ENCODE measurements at regions not wholly inside any gene's neighbourhood (a gene's known extent, or its start where the extent isn't known, plus 50 kb on each side); places are given as distances from the start of the nearest gene placed in this dataset.

- Histone ChIP-seq H3K27me3 (ENCODE audit: control insufficient read depth, low read length) (no peaks in the 10 kb centered on the region), H3K79me2 (ENCODE audit: control insufficient read depth, low read length) (no peaks in the 10 kb centered on the region), H3K9me3 (ENCODE audit: control insufficient read depth, insufficient read depth, low read length) (no peaks in the 10 kb centered on the region), H4K20me1 (ENCODE audit: control insufficient read depth, insufficient read depth, low read depth, low read length) (no peaks in the 10 kb centered on the region), H3K9me2 (replicated peaks; ENCODE audit: control insufficient read depth, low read length) (no peaks in the 10 kb centered on the region), H3F3A (ENCODE audit: control insufficient read depth, insufficient read depth) (no peaks in the 10 kb centered on the region), H3K27ac (ENCODE audit: low read depth, low read length) (no peak overlapping the region), H3K4me3 (ENCODE audit: low read length) (no peak overlapping the region), H3K36me3 (ENCODE audit: control insufficient read depth, low read length) (no peaks in the 10 kb centered on the region), H3K4me2 (ENCODE audit: low read length) (no peak overlapping the region), H3K4me1 (ENCODE audit: control insufficient read depth, low read length) (no peaks in the 10 kb centered on the region)
- TF ChIP-seq EZH2phosphoT487 (IDR thresholded peaks at IDR 0.05; ENCODE audit: borderline replicate concordance, low read length) (no peak), CTCF (IDR thresholded peaks at IDR 0.05; ENCODE audit: low read depth, low read length, poor library complexity, severe bottlenecking) (no peak)
These were observed 536.2 kb downstream of the MID1IP1 start for GRCh38 chrX:39337451-39337850.

DNA sequence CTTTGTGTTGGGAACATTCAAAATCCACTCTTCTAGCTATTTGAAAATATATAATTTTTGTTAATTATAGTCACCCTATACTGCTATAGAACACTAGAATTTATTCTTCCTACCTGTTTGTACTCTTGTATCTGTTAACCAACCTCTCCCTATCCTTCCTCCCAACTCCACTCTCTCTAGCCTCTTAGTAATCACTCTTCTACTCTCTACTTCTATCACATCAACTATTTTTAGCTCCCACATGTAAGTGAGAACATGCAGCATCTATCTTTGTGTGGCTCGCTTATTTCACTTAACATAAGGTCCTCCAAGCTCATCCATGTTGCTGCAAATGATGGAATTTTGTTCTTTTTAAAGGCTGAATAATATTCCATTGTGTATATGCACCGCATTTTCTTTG lies 537.3 kb downstream of the MID1IP1 start:
- H3K9me3 ChIP-seq (ENCODE audit: control insufficient read depth, insufficient read depth, low read length) = no peaks in the 10 kb centered on the region
- no peak overlapping the region for H3K4me3 ChIP-seq (ENCODE audit: low read length)
- no peaks in the 10 kb centered on the region for H3K27me3 ChIP-seq (ENCODE audit: control insufficient read depth, low read length)
- H3F3A ChIP-seq (ENCODE audit: control insufficient read depth, insufficient read depth) = no peaks in the 10 kb centered on the region
- no peaks in the 10 kb centered on the region for H3K4me1 ChIP-seq (ENCODE audit: control insufficient read depth, low read length)
- H4K20me1 ChIP-seq (ENCODE audit: control insufficient read depth, insufficient read depth, low read depth, low read length) = no peaks in the 10 kb centered on the region
- TF ChIP-seq EZH2phosphoT487 (IDR thresholded peaks at IDR 0.05; ENCODE audit: borderline replicate concordance, low read length) (no peak), CTCF (IDR thresholded peaks at IDR 0.05; ENCODE audit: low read depth, low read length, poor library complexity, severe bottlenecking) (no peak)
- no peak overlapping the region for H3K27ac ChIP-seq (ENCODE audit: low read depth, low read length)
- no peaks in the 10 kb centered on the region for H3K36me3 ChIP-seq (ENCODE audit: control insufficient read depth, low read length)
- H3K4me2 ChIP-seq (ENCODE audit: low read length) = no peak overlapping the region
- no peaks in the 10 kb centered on the region for H3K9me2 ChIP-seq (replicated peaks; ENCODE audit: control insufficient read depth, low read length)
- no peaks in the 10 kb centered on the region for H3K79me2 ChIP-seq (ENCODE audit: control insufficient read depth, low read length)

GRCh38 chrX:39356119-39356807 lies 555.0 kb downstream of the MID1IP1 start:
- H3K27ac ChIP-seq (ENCODE audit: low read depth, low read length) = no peak overlapping the region
- H3K79me2 ChIP-seq (ENCODE audit: control insufficient read depth, low read length) = no peaks in the 10 kb centered on the region
- no peaks in the 10 kb centered on the region for H3K9me3 ChIP-seq (ENCODE audit: control insufficient read depth, insufficient read depth, low read length)
- H3K4me3 ChIP-seq (ENCODE audit: low read length) = no peak overlapping the region
- H3K9me2 ChIP-seq (replicated peaks; ENCODE audit: control insufficient read depth, low read length) = no peaks in the 10 kb centered on the region
- H3K36me3 ChIP-seq (ENCODE audit: control insufficient read depth, low read length) = no peaks in the 10 kb centered on the region
- H3F3A ChIP-seq (ENCODE audit: control insufficient read depth, insufficient read depth) = no peaks in the 10 kb centered on the region
- no peak for TF ChIP-seq CTCF (IDR thresholded peaks at IDR 0.05; ENCODE audit: low read depth, low read length, poor library complexity, severe bottlenecking)
- no peak for TF ChIP-seq EZH2phosphoT487 (IDR thresholded peaks at IDR 0.05; ENCODE audit: borderline replicate concordance, low read length)
- H4K20me1 ChIP-seq (ENCODE audit: control insufficient read depth, insufficient read depth, low read depth, low read length) = no peaks in the 10 kb centered on the region
- H3K27me3 ChIP-seq (ENCODE audit: control insufficient read depth, low read length) = no peaks in the 10 kb centered on the region
- H3K4me1 ChIP-seq (ENCODE audit: control insufficient read depth, low read length) = no peaks in the 10 kb centered on the region
- H3K4me2 ChIP-seq (ENCODE audit: low read length) = no peak overlapping the region

All from DOHH2 (cell line).